Retinal pigment epithelial cell (primary cell): ENCODE measurements at regions not wholly inside any gene's neighbourhood (a gene's known extent, or its start where the extent isn't known, plus 50 kb on each side); places are given as distances from the start of the nearest gene placed in this dataset.
A peak's percentile ranks its signal among the peaks of the same experiment; 100 is the strongest.
"Not testable (repeated sequence)": the region's sequence is repeated elsewhere in the genome, so short reads cannot be mapped to it uniquely, and the experiment has no call there.

Experiments
- DNase-seq: peaks from one replicate; pipeline ENCODE4 v3.0.0-alpha.2; 2010; ENCODE audit warnings: low read depth
- H3K4me3 ChIP-seq: 2 replicates; pipeline ENCODE4 v1.5.1; 2011; ENCODE audit warnings: mild to moderate bottlenecking, low read length, control low read depth, moderate library complexity
- CTCF ChIP-seq: conservative IDR thresholded peaks from 2 replicates; pipeline ENCODE4 v1.5.1; 2011; ENCODE audit warnings: low read depth, low read length, control low read depth, inconsistent platforms

GRCh38 chr21:21897275-21897883, 899.2 kb downstream of the NCAM2 start:
- no peak overlapping the region for H3K4me3 ChIP-seq
- DNase-seq = no peak
- no peak for TF ChIP-seq CTCF

- no peak overlapping the region for H3K4me3 ChIP-seq
- no peak for TF ChIP-seq CTCF
- no peak for DNase-seq
Measured at GRCh38 chr21:21898801-21899200, 900.6 kb downstream of the NCAM2 start.

- H3K4me3 ChIP-seq, DNase-seq: not testable (repeated sequence)
Measured at GRCh38 chr21:21902416-21902815, 904.2 kb downstream of the NCAM2 start.

- no peak overlapping the region for H3K4me3 ChIP-seq
- TF ChIP-seq CTCF = no peak
Measured at GRCh38 chr21:21907271-21907670, 909.1 kb downstream of the NCAM2 start.

GRCh38 chr21:21915816-21916215, 917.6 kb downstream of the NCAM2 start:
- DNase-seq = no peak
- no peak for TF ChIP-seq CTCF
- H3K4me3 ChIP-seq = no peak overlapping the region

More at GRCh38 chr21:21907271-21907670, 909.1 kb downstream of the NCAM2 start:
- DNase-seq = no peak

GRCh38 chr21:21921410-21922232, 923.4 kb downstream of the NCAM2 start:
- peak; percentile 72 for TF ChIP-seq CTCF
- H3K4me3 ChIP-seq = no peak overlapping the region
- DNase-seq = no peak

GRCh38 chr21:21929226-21929625, 931.0 kb downstream of the NCAM2 start:
- no peak for DNase-seq
- no peak overlapping the region for H3K4me3 ChIP-seq
- TF ChIP-seq CTCF = no peak
